Epithelial cell of proximal tubule (primary cell): ENCODE measurements at regions not wholly inside any gene's neighbourhood (a gene's known extent, or its start where the extent isn't known, plus 50 kb on each side); places are given as distances from the start of the nearest gene placed in this dataset.

Experiments
- DNase-seq: peaks from one replicate; pipeline ENCODE4 v3.0.0-alpha.2; 2011; ENCODE audit warnings: low read depth
- H3K4me3 ChIP-seq: 2 replicates; pipeline ENCODE4 v1.5.1; 2011; ENCODE audit warnings: low read depth, mild to moderate bottlenecking, low read length
- TF ChIP-seq, protein P1 (sequence below): conservative IDR thresholded peaks from 2 replicates; pipeline ENCODE4 v1.5.1; 2012; ENCODE audit warnings: low read depth, mild to moderate bottlenecking, low read length

DNA sequence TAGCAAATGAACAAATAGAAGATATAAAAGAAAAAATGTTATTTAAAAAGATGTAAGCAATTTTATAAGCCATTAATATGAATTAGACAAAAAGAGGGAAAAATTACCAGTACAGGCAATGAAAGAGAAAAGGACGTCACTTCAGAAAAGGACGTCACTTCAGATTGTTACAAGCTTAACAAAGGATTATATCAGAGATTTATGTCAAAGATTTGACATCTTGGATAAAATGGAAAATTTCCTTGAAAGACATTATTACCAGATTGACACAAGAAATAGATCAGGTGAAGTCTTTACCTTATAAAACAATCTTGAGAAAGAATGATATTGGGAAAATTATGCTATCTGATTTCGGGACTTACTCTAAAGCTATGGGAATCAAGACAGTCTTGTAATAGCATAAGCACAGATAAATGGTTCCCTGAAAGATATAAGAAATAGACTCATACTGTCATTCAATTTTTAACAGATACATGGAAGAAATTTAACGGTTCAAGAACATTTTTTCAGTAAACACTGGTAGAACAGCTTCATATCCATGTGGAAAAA is 625.4 kb upstream of the EDIL3 start:
- TF ChIP-seq, protein P1, sequence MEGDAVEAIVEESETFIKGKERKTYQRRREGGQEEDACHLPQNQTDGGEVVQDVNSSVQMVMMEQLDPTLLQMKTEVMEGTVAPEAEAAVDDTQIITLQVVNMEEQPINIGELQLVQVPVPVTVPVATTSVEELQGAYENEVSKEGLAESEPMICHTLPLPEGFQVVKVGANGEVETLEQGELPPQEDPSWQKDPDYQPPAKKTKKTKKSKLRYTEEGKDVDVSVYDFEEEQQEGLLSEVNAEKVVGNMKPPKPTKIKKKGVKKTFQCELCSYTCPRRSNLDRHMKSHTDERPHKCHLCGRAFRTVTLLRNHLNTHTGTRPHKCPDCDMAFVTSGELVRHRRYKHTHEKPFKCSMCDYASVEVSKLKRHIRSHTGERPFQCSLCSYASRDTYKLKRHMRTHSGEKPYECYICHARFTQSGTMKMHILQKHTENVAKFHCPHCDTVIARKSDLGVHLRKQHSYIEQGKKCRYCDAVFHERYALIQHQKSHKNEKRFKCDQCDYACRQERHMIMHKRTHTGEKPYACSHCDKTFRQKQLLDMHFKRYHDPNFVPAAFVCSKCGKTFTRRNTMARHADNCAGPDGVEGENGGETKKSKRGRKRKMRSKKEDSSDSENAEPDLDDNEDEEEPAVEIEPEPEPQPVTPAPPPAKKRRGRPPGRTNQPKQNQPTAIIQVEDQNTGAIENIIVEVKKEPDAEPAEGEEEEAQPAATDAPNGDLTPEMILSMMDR, result no peak
- H3K4me3 ChIP-seq, result no peak overlapping the region
- no peak for DNase-seq

DNA sequence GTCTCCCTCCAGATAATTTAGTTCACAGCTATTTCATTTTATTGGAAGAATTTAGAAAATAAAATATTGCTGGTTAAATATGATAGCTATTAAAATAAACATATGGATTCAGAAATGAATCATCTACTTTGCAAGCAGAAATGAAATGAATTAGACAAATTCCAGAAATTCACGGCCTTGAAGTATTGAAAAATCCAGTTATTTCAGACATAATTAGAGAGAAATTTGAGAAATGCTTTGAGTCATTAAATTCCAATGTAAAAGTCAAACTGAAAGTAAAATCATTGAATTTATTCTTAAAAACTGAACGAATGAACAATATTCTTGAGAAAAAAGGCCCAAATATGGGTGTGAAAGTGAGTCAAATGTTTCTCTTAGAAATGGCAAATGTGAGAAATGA is 632.6 kb upstream of the EDIL3 start:
- TF ChIP-seq, protein P1, result no peak
- no peak for DNase-seq
- H3K4me3 ChIP-seq, result no peak overlapping the region

DNA sequence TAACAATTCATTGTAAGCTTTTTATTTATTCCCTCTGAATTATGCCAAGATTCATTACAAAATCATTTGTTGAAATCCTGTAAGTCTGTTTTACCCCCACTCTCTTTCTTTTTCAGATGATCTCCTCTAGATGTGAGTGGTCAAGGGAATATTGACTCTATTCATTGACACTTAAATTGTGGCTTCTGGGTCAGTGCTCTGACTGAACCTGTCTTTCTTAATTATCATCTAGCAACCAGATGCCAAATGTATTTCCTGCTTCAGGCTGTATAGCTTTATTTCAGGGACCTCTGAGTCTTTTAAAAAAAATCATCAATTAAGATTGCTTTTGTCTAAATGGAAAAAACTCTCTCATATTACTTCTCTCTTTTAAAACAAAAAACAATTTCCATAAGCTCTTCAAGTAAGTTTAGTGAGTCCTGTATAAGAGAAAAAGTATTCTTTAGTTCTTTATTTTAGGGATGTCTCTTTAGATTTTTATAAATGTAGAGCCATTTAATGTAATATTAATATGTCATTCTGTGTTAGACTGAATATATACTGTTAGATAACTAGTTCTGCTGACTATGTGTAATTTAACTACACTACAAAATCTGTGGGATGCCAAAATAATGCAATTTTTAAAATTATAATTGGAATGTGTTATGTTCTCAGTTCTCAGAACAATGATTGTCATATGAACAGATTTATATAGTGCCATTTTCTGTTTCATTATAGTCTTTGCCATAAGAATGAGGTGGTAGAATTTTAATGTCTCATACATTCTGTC is 645.8 kb upstream of the EDIL3 start:
- TF ChIP-seq, protein P1, result no peak
- DNase-seq, result no peak
- no peak overlapping the region for H3K4me3 ChIP-seq

DNA sequence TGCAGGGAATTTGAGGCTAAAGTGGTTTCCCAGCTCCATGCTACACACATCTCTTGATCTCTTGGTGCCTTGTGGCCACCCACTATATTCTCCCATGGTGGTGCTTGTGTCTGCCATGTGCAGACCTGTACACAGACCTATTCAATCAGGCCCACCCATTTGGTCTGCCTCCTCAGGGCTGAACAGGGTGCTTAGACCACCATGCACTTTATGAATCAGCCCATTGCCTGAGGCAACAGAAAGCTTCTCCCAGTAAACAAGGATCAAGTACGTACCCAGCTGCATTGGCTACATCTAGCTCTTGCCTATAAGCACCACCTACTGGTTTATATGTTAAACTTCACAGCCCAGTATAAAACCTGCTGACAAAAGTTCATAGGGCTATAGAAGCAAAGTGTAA is 664.3 kb upstream of the EDIL3 start:
- no peak for DNase-seq
- no peak overlapping the region for H3K4me3 ChIP-seq
- TF ChIP-seq, protein P1, result peak; percentile 48

DNA sequence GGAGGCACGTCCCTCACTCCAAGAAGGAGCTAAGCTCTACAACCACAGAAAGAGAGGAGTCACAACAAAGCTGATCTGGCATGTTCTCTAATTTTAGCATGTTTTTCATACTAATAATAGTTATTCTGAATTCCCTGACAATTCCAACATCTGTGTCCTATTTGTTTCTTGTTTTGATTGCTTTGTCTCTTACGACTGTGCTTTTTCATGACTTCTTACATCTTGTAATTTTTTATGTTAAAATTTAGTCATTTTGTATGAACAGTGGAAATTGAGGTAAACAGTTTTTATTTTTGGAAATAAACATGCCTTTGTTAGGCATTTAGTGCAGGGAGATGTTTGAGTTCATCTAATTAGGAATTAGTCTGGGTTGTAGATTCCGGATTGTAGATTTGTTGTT is 668.1 kb upstream of the EDIL3 start:
- DNase-seq, result no peak
- no peak overlapping the region for H3K4me3 ChIP-seq
- TF ChIP-seq, protein P1, result no peak

DNA sequence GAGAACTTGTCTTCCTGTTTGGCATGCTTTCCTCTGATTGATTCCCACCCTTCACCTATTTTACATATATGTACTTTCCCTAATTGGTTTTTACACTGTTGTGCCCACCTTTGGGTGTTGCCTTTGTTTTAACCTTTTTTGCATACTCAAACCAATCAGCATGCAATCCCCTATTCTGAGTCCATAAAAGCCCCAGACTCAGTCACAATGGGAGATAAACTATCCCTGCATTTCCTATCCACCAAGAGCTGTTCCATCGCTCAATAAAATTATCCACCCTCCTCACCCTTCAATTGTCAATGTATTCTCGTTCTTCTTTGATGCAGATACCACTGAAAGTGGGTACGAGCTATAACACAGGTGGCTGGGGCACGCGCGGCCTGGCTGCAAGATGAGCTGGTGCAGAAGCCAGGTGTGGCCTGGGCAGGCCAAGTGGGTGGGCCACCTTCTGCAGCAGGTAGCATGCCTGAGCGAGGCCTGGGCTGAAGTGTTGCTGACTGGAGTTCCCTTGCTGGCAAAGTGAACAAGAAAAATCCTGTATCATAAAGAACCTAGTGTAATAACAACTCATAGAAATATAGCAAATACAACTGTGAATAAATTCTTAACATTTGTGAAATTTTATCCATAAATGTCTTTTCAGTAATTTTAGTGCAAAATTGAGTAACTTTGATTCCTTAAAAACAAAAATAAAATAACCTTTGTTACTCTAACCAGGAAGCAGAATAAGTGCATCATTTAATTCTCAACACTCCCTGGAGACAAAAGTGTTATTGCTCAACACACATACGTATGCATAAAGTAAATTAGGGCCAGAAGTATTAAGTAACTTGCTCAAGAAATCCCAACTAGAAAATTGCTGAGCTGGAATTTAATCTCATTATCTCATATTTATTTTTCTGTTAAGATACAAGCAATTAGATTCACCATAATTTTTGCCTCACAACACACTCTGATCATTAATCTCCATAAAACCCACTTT is 685.3 kb upstream of the EDIL3 start:
- DNase-seq, result no peak
- TF ChIP-seq, protein P1, result no peak
- H3K4me3 ChIP-seq, result no peak overlapping the region
